GM04503 (cell line): ENCODE measurements at regions not wholly inside any gene's neighbourhood (a gene's known extent, or its start where the extent isn't known, plus 50 kb on each side); places are given as distances from the start of the nearest gene placed in this dataset.
"Not testable (repeated sequence)": the region's sequence is repeated elsewhere in the genome, so short reads cannot be mapped to it uniquely, and the experiment has no call there.

Experiments
- DNase-seq: peaks from one replicate; pipeline ENCODE4 v3.0.0-alpha.2; 2012; ENCODE audit warnings: low read depth

DNA sequence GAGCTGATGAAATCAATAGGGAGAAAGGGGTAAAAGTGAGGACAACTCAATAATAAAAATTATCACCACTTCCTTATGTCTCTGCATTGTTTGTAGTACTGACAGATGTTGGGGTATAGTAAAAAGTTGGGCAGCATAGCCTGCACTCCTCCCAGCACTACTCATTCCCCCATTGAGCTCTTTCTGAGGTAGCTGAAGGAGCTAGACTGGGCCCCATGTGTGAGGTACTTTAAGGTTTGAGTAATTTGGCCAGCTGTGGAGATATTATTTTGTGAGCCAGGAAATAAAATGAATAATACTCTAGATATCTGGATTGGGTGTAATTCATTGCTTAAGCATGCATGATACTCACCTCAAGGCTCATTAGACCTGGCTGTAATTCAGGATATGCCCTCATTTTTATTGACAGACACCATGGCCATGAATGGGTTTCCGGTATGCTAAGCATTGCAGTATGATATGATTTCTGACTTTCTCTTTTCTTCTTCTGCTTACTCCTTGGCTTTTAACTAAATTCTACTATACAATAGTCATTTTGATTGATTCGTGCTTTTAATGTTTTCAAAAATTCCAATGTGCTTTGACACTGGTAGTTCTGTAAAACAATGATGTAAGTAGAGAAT lies 283.9 kb upstream of the RIMS1 start:
- DNase-seq = peak; percentile 88

DNA sequence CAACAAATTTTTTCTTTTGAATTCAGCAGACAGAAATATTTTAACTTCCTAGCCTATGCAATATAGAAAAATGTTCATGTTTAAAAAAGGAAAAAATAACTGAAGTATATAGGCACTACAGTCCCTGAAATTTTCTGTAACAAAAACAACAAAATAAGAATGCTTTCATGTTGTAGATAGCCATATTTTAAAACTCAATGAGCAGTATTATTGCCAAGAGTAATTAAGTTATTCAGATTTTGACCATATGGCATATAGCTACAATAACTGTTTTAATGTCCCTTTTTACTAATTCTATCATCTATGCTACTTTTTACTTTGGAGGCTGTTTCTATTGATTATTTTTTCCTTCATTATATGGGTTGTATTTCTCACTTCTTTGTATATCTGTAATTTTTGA lies 283.3 kb upstream of the RIMS1 start:
- DNase-seq = no peak

DNA sequence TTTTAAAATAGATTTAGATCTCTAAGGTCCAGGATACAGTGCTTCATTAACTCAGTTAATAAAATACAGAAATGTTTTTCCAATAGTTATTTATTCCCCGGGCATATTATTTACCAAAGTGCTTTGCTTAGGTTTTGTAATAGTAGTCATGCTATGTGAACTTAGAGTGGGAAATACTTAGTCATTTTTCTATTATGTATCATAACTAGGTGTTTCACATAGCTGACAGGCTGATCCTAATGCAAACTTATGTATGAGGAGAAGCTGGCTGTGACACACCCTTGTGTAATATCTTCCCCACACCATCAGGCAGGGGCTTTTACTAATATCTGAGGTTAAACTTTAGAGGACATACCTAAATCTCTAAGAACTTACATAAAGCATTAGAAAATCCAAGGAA lies 277.7 kb upstream of the RIMS1 start:
- no peak for DNase-seq

DNA sequence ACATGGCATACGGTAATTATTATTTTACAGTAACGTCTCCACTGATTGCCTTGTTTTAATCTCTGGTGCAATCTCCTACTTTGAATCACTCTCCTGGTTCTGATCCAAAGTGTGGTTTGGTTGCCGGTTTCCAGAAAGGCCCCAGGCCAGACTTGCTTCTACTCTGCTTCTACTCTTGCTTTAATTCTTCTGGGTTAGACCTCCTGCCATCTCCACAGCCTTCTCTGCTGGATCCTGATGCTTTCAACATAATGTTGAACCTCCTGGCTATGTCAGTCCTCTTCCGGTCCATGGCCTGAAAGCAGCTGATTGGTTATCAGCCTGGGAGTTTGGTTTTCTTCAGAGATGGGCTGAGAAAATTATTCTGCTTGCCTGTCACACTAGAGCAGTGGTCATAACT lies 266.5 kb upstream of the RIMS1 start:
- no peak for DNase-seq

DNA sequence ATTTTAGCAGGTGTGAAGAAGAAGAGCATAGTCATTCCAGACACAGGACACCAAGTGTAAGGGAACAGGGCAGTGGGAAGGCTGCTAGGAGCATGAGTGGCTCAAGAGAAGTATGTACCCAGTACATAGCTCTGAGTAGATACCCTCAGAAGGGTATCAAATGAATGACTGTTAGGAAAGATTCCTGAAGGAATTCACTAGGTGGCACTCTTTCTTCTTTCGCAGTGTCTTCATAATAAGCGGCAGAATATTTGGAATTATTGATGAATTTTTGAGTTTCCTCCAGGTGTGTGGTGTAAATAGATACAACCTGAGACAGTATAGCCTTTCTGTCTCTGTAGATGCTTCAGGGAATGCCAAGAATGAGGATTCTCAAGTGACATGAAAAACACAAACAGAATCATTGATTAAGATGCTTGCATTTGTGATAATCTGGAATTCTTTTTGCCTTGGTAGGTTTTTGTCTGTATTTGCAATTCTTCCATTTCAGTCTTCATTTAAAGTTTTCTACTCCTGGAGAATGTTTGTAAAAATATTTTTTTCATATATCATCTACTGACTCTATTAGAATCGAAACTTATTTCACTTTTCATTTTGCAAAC lies 264.3 kb upstream of the RIMS1 start:
- no peak for DNase-seq

DNA sequence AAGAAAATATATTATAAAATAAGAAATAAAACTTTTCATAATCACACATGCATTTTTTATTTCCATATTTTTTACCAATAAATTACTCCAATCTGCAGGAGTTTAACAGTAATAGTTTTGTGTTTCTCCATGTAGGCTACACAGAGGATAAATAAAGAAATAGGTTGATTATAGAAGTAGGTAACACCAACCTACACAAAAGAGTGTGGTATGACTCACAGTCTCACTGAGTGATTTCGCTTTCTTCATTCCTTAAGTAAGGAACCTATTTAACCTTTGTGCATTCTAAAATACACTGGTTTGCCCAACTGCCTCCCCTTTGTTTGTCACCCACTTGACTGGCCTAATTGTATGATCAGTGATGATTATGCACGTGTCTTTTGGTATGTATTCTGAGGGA lies 244.2 kb upstream of the RIMS1 start:
- DNase-seq = no peak

DNA sequence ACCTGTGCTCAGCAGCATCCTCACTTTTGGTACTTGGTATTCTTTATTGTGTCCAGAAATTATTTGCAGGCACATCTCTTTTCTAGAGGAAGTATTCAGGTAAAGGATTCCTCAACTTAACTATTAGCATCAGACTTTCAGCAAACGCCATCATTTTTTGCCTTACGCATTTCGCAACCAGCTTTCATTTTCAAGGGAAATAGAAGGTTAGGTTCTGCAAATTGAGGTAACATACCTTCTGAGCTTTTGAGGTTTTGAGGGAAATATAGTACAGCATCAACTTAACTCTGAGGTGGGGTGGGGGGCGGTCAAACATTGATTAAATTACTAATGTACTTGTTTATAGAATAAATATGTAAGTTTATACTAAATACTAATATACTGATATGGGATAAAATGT lies 243.6 kb upstream of the RIMS1 start:
- DNase-seq = no peak

DNA sequence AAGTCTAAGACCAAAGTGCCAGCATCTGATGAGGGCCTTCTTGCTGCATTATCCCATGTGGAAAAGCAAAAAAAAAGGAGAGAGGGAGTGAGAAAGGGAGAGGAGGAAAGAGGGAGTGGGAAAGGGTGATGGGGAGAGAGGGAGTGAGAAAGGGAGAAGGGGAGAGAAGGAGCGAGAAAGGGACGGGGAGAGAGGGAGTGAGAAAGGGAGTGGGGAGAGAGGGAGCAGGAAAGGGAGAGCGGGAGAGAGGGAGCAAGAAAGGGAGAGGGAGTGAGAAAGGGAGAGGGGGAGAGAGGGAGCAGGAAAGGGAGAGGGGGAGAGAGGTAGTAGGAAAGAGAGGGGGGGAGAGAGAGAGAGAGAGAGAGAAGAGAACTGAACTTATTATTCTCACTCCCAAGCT lies 241.1 kb upstream of the RIMS1 start:
- no peak for DNase-seq

DNA sequence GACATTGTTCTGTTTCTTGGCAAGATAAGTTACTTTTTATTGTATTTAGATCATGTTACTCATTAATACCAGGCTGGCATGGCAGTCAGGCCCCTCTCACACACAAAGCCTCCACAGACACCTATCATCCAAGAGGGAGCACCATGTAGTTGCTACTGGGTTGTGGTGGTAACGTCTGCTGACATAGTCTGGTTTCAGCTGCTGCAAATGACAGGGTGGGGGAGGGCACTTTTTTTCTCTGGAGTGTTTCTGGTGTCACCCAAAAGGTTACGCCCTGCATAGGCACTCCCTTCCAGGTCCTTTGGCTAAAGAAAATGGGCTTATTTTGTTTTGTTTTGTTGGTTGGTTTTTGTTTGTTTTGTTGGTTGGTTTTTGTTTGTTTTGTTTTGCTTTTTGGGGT lies 236.4 kb upstream of the RIMS1 start:
- no peak for DNase-seq

DNA sequence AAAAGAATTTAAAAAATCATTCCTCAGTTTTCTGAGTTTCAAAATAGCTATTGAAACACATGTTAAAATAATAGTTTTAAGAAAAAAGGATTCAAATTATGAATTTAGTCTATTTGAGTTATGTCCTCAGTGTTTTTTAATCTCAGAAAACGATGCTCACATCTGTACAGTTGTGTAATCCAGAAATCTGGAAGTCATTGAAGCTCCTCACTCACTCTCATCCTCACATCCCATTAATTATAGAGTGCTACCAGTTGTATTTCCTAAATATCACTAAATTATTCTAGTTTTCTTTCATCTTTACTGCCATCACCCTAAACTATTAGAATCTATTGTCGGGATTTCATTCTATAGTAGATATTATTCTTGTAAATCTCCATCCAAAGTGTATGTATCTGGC lies 234.7 kb upstream of the RIMS1 start:
- no peak for DNase-seq

DNA sequence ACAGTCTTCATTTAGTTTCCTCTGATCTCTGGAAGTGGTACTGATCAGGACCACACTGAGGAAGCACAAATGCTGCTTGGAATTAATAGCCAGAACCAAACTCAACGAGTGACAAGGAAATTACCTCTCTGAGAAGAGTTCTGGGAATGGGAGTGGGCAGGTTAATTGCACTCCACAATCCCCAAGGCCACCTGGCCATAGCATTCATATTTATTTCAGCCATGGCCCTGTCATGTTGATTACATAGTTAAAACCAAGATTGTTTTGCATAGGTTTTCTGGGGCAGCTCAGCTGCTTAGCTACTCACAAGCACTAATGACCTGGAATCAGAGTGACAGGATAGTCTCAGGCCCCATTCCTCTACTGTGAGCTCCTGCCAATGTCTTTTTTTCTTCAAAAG lies 230.2 kb upstream of the RIMS1 start:
- no peak for DNase-seq

DNA sequence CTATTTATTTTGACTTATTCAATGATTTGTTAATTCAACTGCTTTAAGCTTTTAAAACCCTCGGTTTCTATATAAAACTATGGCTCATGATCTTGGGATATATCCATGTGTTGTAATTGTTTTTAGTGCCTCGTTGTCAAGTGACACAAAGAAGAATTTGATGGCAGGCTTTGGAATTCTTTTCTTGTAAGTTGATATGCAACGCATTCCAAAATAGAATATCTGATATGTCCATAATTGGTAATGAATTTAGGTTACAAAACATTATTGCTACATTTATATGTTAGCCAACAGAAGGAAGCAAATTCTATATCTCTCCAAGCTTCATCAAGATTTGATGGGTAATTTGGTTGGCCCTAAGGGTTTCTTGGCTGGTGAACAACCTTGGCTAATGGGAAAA lies 220.4 kb upstream of the RIMS1 start:
- DNase-seq = peak; percentile 45

DNA sequence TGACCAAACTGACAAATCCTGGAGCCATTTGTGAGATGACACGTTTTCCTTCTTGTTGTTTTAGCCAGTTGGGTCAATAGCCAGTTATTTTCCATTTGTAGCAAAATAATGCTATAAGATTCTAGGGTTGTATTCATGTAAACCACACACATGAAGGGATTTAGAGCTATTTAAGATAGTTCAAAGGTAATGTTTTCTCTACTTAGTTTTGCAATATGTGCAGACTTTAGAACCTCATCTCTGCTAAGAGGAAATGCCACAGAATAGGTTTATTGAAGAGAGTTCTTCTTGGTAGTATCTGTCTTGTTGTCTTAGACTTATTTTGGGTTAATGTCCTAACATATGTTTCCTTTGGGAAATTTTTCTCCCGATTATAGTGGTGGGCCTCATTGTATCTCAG lies 213.5 kb upstream of the RIMS1 start:
- no peak for DNase-seq

DNA sequence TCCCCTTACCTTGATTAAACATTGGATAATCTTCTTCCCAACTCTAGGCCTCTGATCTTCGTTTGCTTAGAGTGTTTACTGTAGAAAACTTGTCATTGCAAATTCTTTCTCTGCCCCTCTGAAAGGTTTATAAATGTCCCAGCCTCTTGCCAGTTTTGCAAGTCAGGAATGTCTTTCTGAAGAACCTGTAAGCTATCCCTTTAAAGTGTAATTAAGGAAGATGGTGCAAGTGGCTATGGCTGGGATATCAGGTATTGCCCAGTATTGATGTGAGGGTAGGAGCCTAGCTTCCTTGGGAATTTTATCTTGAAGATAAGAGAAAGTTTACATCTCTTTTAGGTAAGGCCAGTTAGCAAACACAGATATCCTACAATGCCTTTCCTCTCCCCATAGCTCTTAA lies 211.0 kb upstream of the RIMS1 start:
- no peak for DNase-seq

DNA sequence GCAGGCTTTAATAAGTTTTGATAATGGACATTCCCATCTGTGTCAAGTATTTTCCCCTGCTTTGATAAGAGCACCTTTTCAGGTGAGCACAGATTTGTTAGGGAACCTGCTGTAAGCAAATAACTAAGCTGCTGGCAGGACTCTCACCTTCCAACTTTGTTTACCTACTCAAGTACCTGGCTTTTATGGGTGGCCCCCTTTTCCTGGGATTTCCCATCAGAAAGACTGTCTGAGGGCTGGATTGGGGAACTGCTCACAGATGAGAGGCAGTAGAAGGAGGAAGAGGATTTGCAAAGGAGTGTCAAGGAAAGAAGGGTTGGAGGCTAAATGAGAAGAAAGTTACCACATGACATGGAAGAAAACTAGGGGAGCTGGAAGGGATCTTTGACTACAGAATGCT lies 210.1 kb upstream of the RIMS1 start:
- DNase-seq = no peak

DNA sequence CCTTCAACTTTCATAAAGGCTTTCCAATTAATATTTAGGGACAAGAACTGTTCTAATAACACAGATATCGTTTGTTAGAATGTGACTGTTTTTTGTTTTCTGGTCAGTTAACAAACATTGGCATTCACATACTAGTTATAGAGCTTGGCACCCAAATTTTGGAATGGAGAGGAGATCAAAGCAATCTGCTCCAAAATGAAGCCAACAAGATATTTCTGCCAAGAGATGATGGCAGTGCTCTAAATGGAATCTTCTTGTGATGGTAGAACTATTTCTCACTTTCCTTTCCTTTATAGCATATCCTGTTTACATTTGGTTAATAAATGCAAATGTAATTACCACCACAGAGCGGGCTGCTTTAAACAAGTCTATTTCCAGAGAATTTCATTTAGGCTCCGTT lies 208.3 kb upstream of the RIMS1 start:
- DNase-seq = no peak

DNA sequence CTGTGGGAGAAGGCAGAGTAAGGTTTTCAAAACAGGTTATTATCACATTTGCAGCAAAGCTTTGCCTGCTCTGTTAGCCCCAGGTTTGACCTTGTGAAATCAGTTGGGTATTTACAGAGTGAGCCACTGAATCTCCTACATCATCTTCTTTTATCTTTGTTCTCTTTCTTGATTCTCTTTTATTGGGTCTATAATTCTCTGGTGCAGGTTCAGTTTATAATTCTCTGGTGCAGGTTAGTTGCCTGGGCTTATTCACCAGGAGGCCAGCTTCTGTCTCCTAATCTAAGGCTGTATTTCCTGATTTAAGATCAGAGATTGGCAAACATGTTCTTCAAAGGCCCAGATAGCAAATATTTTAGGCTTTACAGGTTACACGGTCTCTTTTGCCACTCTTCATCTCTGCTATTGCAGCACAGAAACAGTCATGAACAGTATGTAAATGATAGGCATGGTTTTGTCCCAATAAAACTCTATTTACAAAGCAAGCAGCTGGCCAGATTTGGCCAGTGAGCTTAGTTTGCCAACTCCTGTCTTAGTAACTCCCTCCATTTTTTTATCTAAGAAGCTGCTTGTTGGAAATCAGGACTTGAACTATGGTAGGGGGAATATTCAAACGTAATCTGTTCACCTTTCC lies 205.0 kb upstream of the RIMS1 start:
- DNase-seq = no peak

DNA sequence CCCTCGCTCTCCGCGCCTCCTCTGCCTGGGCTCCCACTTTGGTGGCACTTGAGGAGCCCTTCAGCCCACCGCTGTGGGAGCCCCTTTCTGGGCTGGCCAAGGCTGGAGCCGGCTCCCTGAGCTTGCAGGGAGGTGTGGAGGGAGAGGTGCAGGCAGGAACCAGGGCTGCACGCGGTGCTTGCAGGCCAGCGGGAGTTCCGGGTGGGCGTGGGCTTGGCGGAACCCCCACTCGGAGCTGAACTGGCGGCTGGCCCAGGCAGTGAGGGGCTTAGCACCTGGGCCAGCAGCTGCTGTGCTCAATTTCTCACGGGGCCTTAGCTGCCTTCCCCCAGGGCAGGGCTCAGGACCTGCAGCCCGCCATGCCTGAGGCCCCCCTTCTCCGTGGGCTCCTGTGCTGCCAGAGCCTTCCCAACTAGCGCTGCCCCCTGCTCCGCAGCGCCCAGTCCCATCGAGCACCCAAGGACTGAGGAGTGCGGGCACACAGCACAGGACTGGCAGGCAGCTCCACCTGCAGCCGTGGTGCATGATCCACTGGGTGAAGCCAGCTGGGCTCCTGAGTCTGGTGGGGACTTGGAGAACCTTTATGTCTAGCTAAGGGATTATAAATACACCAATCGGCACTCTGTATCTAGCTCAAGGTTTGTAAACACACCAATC lies 200.2 kb upstream of the RIMS1 start:
- DNase-seq = not testable (repeated sequence)

DNA sequence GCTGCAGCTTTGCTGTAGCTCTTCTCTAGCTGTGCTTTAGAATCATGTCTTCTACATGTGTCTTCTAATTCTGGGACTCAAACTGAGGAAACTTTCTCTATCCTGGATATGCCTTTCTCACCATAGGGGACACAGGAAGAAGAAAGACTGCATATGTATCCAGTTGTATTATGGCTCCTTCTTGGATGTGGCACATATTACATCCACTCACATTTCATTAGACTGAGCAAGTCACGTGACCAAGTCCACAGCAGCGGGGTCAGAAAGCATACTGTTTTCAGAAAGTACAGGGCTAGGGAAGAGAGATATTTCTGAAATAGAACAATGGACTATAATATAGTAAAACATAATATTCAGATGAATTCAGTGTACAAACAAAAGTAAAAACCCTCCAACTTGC lies 187.6 kb upstream of the RIMS1 start:
- DNase-seq = no peak

DNA sequence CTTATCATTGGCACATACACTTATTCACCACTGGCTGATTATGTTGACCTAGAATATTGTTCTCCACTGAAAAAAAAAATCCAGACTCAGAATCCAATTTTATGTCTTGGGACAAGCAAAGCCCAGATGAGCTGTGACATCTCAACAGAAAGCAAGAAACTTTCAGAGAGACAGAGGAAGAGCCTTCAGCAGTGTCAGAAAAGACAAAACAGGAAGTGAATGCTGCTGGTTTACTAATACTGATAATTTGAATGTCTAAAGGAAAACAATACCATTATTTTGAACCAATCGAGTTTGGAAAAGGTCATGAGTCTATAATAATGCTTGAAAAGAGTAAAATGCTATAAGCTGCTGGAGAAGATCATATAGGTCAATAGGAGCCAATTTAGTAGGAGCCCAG lies 179.8 kb upstream of the RIMS1 start:
- DNase-seq = no peak

DNA sequence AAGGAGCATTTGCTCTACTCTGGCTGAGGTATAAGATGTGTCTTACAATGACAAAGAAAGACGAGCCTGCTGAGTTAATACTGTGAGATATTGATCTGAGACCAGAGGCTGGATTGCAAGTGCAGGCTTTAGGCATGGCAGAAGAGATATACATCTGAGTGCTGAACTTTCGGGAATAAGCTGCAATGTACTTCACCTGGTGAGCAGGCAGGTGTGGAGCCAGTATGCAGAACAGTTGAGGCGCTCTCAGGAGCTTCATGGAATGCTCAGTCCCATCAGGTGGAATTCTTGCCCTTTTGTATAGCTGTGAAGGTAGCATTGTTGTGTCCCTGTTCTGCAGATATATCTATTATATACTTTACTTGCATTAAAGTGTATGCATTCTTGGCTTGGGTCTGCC lies 179.3 kb upstream of the RIMS1 start:
- no peak for DNase-seq

DNA sequence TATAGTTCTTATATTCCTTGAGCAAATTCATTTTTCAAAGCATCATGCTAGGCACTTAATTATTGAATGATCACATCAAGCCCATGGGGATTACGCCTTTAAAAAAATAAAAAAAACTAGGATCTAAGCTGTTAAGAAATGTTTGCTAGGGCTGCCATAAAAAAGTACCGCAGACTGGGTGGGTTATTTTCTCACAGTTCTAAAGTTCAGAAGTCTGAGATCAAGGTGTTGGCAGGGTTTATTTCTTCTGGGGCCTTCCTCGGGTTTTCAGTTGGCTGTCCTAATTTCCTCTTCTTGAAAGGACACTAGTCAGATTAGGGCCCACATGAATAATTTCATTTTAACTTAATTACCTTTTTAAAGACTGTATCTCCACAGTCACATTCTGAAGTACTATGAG lies 165.6 kb upstream of the RIMS1 start:
- no peak for DNase-seq

DNA sequence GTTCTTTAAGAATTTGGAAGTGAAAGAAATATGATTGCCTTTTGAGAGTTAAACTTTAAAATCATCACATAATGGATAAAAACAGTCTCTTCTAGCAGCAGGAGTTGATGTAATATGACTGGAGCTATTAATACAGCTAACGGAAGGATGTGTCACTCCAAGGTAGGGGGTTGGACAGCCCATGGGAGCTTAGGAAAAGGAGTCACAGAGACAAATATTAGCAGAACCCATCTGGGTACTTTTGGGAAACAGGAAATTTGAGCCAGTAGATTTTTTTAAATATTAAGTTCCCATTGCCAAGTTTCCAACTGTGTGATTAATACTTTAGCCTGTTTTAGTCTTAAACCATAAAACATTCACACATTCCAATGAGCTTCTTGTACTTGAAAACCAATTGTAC lies 164.7 kb upstream of the RIMS1 start:
- DNase-seq = peak; percentile 53

DNA sequence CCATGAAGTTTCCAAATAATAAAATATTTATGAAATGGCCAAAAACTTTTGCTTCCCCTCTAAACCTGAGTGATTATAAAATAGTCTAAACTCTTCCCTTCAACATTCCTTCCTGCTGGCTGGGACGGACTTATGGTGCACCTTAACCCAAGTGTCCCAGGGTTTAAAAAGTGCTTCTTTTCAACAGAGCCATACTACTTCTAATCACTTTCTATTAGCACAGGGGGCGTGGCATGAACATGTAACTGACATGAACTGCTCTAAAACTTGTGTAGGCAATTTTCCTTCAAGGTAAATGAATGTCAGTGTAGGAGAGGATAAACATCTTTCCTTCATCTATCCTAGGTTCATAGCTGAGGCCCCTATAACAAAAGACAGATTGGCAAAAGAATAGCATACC lies 163.6 kb upstream of the RIMS1 start:
- DNase-seq = no peak
